ENCODE measurements at regions not wholly inside any gene's neighbourhood (a gene's known extent, or its start where the extent isn't known, plus 50 kb on each side); places are given as distances from the start of the nearest gene placed in this dataset.

GRCh38 chr1:104621221-104621620, 871.5 kb downstream of the AMY1C start:
- TF ChIP-seq EZH2 (IDR thresholded peaks at IDR 0.05; ENCODE audit: low read depth) (no peak), CTCF (conservative IDR thresholded peaks at IDR 0.05) (no peak)

Data from PC-9 (cell line).